Lower leg skin (tissue), 3 donors: ENCODE measurements at regions not wholly inside any gene's neighbourhood (a gene's known extent, or its start where the extent isn't known, plus 50 kb on each side); places are given as distances from the start of the nearest gene placed in this dataset.

ENCODE experiments used
- CTCF ChIP-seq, 3 donors: fragments of 450-650 bp; IDR thresholded peaks; one replicate each; pipeline ENCODE4 v1.5.1; 2016; ENCODE audit warnings: antibody characterized with exemption in 3 of 3, mild to moderate bottlenecking in 3 of 3, moderate library complexity in 2 of 3
- POLR2A ChIP-seq, 2 donors: fragments of 450-650 bp; IDR thresholded peaks; one replicate each; pipeline ENCODE4 v1.6.1; 2016 to 2017; ENCODE audit warnings: antibody characterized with exemption in 2 of 2, mild to moderate bottlenecking in 1 of 2, moderate library complexity in 1 of 2

- no peak for TF ChIP-seq CTCF (IDR thresholded peaks at IDR 0.05)
- TF ChIP-seq POLR2A (IDR thresholded peaks at IDR 0.05) = no peak
Observed at GRCh38 chr11:70595452-70595851, 197.1 kb downstream of the CTTN start.
